Retinal pigment epithelial cell (primary cell): ENCODE measurements at regions not wholly inside any gene's neighbourhood (a gene's known extent, or its start where the extent isn't known, plus 50 kb on each side); places are given as distances from the start of the nearest gene placed in this dataset.

ENCODE experiments used
- DNase-seq: peaks from one replicate; pipeline ENCODE4 v3.0.0-alpha.2; 2010; ENCODE audit warnings: low read depth
- H3K4me3 ChIP-seq: 2 replicates; pipeline ENCODE4 v1.5.1; 2011; ENCODE audit warnings: mild to moderate bottlenecking, low read length, control low read depth, moderate library complexity
- CTCF ChIP-seq: conservative IDR thresholded peaks from 2 replicates; pipeline ENCODE4 v1.5.1; 2011; ENCODE audit warnings: low read depth, low read length, control low read depth, inconsistent platforms

- no peak for DNase-seq
- no peak overlapping the region for H3K4me3 ChIP-seq
- TF ChIP-seq CTCF = no peak
Observed at GRCh38 chr7:94054130-94054529, 50.0 kb upstream of the BET1 start.

DNA sequence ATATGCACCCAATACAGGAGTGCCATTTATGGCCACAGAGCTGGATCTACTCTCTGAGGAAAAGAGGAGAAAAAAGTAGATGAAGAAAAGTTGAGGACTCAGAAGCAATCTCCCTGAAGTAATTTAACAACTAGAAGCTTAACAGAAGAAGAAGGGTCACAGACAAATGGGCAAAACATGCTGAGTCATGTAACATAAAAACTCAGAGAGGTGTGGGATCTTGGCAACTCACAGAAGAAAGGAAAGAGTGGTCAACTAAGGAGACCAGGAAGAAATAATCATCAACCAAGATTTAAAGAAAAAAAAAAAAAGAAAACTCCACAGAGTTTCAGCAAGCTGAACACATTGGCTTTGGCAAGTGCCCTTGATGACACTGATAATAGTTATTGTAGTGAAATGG, 51.8 kb upstream of the BET1 start:
- DNase-seq = no peak
- H3K4me3 ChIP-seq = no peak overlapping the region
- no peak for TF ChIP-seq CTCF

GRCh38 chr7:94056796-94057207, 52.6 kb upstream of the BET1 start:
- no peak for TF ChIP-seq CTCF
- DNase-seq = peak; percentile 12
- H3K4me3 ChIP-seq = no peak overlapping the region

- no peak overlapping the region for H3K4me3 ChIP-seq
- no peak for TF ChIP-seq CTCF
- no peak for DNase-seq
Observed at GRCh38 chr7:94057955-94058354, 53.8 kb upstream of the BET1 start.

- no peak for TF ChIP-seq CTCF
- no peak overlapping the region for H3K4me3 ChIP-seq
- no peak for DNase-seq
Observed at GRCh38 chr7:94059746-94060145, 55.6 kb upstream of the BET1 start.

- TF ChIP-seq CTCF = no peak
- no peak overlapping the region for H3K4me3 ChIP-seq
- DNase-seq = no peak
Observed at GRCh38 chr7:94060752-94061151, 56.6 kb upstream of the BET1 start.

- TF ChIP-seq CTCF = no peak
- no peak for DNase-seq
- H3K4me3 ChIP-seq = no peak overlapping the region
Observed at GRCh38 chr7:94061326-94061725, 57.2 kb upstream of the BET1 start.
